ENCODE measurements at regions not wholly inside any gene's neighbourhood (a gene's known extent, or its start where the extent isn't known, plus 50 kb on each side); places are given as distances from the start of the nearest gene placed in this dataset.
"Not testable (repeated sequence)": the region's sequence is repeated elsewhere in the genome, so short reads cannot be mapped to it uniquely, and the experiment has no call there.

- no peaks in the 10 kb centered on the region for H3K36me3 Mint-ChIP-seq (ENCODE audit: low read depth)
Measured at GRCh38 chr5:57736716-57737115, 254.1 kb upstream of the ACTBL2 start.

GRCh38 chr5:57735279-57736153, 252.9 kb upstream of the ACTBL2 start:
- not testable (repeated sequence) for DNase-seq (ENCODE audit: low read depth, low spot score); H3K4me3 Mint-ChIP-seq; H3K27ac Mint-ChIP-seq (ENCODE audit: unreplicated experiment); H3K27me3 Mint-ChIP-seq (ENCODE audit: low read depth); H3K36me3 Mint-ChIP-seq (ENCODE audit: low read depth); H3K9me3 Mint-ChIP-seq
- peaks cover 18% of the 10 kb centered on the region for H3K4me1 Mint-ChIP-seq

More at GRCh38 chr5:57736716-57737115, 254.1 kb upstream of the ACTBL2 start:
- no peak overlapping the region for H3K4me3 Mint-ChIP-seq
- no peak for TF ChIP-seq CTCF (conservative IDR thresholded peaks at IDR 0.05)
- H3K27me3 Mint-ChIP-seq (ENCODE audit: low read depth): no peaks in the 10 kb centered on the region
- H3K9me3 Mint-ChIP-seq: no peaks in the 10 kb centered on the region
- DNase-seq (ENCODE audit: low read depth, low spot score): no peak
- peaks cover 18% of the 10 kb centered on the region for H3K4me1 Mint-ChIP-seq
- H3K27ac Mint-ChIP-seq (ENCODE audit: unreplicated experiment): no peak overlapping the region

GRCh38 chr5:57734296-57734695, 251.7 kb upstream of the ACTBL2 start:
- no peak for DNase-seq (ENCODE audit: low read depth, low spot score)
- Mint-ChIP-seq H3K36me3 (ENCODE audit: low read depth) (no peaks in the 10 kb centered on the region), H3K9me3 (peaks cover 3% of the 10 kb centered on the region), H3K4me3 (no peak overlapping the region), H3K4me1 (peaks cover 18% of the 10 kb centered on the region), H3K27me3 (ENCODE audit: low read depth) (no peaks in the 10 kb centered on the region), H3K27ac (ENCODE audit: unreplicated experiment) (no peak overlapping the region)
- no peak for TF ChIP-seq CTCF (conservative IDR thresholded peaks at IDR 0.05)

- Mint-ChIP-seq H3K36me3 (ENCODE audit: low read depth) (peaks cover 3% of the 10 kb centered on the region), H3K4me3 (no peak overlapping the region), H3K27ac (ENCODE audit: unreplicated experiment) (no peak overlapping the region), H3K27me3 (ENCODE audit: low read depth) (no peaks in the 10 kb centered on the region), H3K4me1 (no peaks in the 10 kb centered on the region), H3K9me3 (peaks cover 13% of the 10 kb centered on the region)
- DNase-seq (ENCODE audit: low read depth, low spot score): no peak
- TF ChIP-seq CTCF (conservative IDR thresholded peaks at IDR 0.05): no peak
Measured at GRCh38 chr5:57727591-57727990, 245.0 kb upstream of the ACTBL2 start.

- no peak for TF ChIP-seq CTCF (conservative IDR thresholded peaks at IDR 0.05)
- no peak overlapping the region for H3K4me3 Mint-ChIP-seq
- no peak for DNase-seq (ENCODE audit: low read depth, low spot score)
- no peak overlapping the region for H3K27ac Mint-ChIP-seq (ENCODE audit: unreplicated experiment)
- H3K36me3 Mint-ChIP-seq (ENCODE audit: low read depth): peaks cover 3% of the 10 kb centered on the region
- peaks cover 6% of the 10 kb centered on the region for H3K4me1 Mint-ChIP-seq
- H3K27me3 Mint-ChIP-seq (ENCODE audit: low read depth): no peaks in the 10 kb centered on the region
- H3K9me3 Mint-ChIP-seq: peaks cover 13% of the 10 kb centered on the region
Measured at GRCh38 chr5:57725658-57726504, 243.3 kb upstream of the ACTBL2 start.
